Panc1 (cell line): ENCODE measurements at regions not wholly inside any gene's neighbourhood (a gene's known extent, or its start where the extent isn't known, plus 50 kb on each side); places are given as distances from the start of the nearest gene placed in this dataset.

ENCODE experiments used
- CTCF ChIP-seq: fragments of 450-650 bp; IDR thresholded peaks from 2 replicates; pipeline ENCODE4 v1.5.1; 2017; ENCODE audit warnings: mild to moderate bottlenecking
- REST ChIP-seq, 2 experiments: IDR thresholded peaks; 2 replicates each; pipeline ENCODE4 v1.6.1; 2011 to 2012; ENCODE audit warnings: low read depth in 2 of 2, control low read depth in 1 of 2, low read length in 1 of 2, mild to moderate bottlenecking in 1 of 2, moderate library complexity in 1 of 2; ENCODE audit not compliant: insufficient read depth in 1 of 2
- TCF7L2 ChIP-seq: IDR thresholded peaks from 2 replicates; pipeline ENCODE4 v1.6.1; 2011; ENCODE audit warnings: mild to moderate bottlenecking, low read depth, low read length, inconsistent platforms

- TF ChIP-seq CTCF (no peak), TCF7L2 (no peak), REST (IDR thresholded peaks at IDR 0.05; ENCODE audit: insufficient read depth in 1 of 2, low read depth in 2 of 2, low read length in 1 of 2) (no peak)
Measured at GRCh38 chr3:156035158-156035557, 85.2 kb upstream of the KCNAB1 start.
